KOPT-K1 (cell line): ENCODE measurements at regions not wholly inside any gene's neighbourhood (a gene's known extent, or its start where the extent isn't known, plus 50 kb on each side); places are given as distances from the start of the nearest gene placed in this dataset.
"Not testable (repeated sequence)": the region's sequence is repeated elsewhere in the genome, so short reads cannot be mapped to it uniquely, and the experiment has no call there.

ENCODE experiments used
- H3K27ac ChIP-seq: fragments of 200-600 bp; sonication (generic); 2 replicates; pipeline ENCODE4 v1.5.1; 2016; ENCODE audit warnings: antibody characterized with exemption, mild to moderate bottlenecking, low read depth, low read length; ENCODE audit not compliant: poor library complexity, severe bottlenecking
- H3K36me3 ChIP-seq: fragments of 200-600 bp; sonication (generic); 2 replicates; pipeline ENCODE4 v1.5.1; 2017; ENCODE audit warnings: antibody characterized with exemption, mild to moderate bottlenecking, low read length, moderate library complexity; ENCODE audit not compliant: insufficient read depth
- H3K9me3 ChIP-seq: fragments of 200-600 bp; sonication (generic); 2 replicates; pipeline ENCODE4 v1.5.1; 2017; ENCODE audit warnings: antibody characterized with exemption, low read length, mild to moderate bottlenecking; ENCODE audit not compliant: insufficient read depth, poor library complexity, severe bottlenecking

DNA sequence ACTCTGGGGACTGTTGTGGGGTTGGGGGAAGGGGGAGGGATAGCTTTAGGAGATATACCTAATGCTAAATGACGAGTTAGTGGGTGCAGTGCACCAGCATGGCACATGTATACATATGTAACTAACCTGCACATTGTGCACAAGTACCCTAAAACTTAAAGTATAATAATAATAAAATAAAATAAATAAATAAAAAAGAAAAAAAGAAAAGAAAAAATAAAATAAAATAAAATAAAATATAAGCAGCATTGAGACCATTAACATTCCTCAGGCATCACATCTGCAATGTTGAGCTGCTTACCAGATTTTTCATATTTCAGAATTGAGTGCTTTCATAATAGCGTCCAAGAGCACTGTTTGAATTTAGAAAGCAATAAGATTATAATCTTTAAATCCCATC lies 263.2 kb upstream of the GJE1 start:
- not testable (repeated sequence) for H3K27ac ChIP-seq, H3K9me3 ChIP-seq, H3K36me3 ChIP-seq

DNA sequence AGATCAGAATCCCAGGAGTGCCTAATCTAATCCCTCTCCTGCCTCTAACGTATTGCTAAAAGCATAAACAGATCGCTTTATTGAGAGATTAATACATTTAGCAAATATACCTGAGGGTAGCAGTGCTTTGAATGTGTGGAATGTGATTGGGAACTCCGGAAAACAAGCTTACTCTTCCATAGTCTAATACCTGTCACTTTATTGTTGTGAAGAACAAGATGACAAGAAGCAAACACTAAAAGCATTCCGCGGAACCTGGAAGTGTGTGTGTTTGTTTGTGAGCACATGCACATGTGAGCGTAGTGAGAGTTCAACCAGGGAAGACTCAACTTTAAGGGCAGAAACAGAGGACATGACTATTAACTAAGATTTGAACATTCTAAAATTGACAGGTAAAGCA lies 265.0 kb upstream of the GJE1 start:
- Histone ChIP-seq H3K27ac (no peak overlapping the region), H3K36me3 (no peaks in the 10 kb centered on the region), H3K9me3 (no peaks in the 10 kb centered on the region)

DNA sequence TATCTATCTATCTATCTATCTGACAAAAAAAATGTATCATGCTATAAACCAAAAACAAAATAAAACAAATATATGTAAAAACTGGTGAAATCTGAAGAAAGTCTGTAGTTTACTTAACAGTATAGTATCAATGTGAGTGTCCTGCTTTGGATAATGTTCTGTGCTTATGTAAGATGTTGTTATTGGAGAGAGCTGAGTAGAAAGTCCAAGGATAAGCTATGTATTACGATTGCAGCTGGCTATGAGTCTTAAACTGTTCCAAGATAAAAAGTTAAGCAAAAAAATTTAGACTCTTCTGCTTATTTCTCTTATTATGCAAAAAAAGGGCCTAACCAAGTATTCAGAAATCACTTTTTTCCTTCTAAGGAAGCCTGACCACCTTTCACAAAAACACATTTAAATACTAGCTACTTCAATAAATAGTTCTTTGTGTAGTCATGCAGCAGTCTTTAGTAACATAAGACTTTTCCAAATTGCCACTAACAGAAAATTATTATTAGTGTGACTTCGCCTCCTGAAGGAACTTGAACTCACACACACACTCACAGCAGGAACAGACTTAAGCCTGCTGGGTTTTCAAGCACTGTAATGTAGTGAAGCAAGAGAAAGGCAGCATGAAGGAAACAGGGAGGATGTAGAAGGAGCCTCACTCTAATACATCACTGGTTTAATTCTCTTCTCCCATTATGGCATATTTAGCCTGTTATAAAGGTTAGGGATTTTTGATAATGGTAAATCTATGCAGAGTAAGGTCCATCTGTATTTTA lies 265.8 kb upstream of the GJE1 start:
- no peaks in the 10 kb centered on the region for H3K36me3 ChIP-seq

GRCh38 chr6:141851063-141851462 lies 281.7 kb upstream of the GJE1 start:
- Histone ChIP-seq H3K27ac (no peak overlapping the region), H3K9me3 (no peaks in the 10 kb centered on the region), H3K36me3 (no peaks in the 10 kb centered on the region)

More for the DNA sequence above, 265.8 kb upstream of the GJE1 start:
- Histone ChIP-seq H3K27ac (no peak overlapping the region), H3K9me3 (no peaks in the 10 kb centered on the region)

DNA sequence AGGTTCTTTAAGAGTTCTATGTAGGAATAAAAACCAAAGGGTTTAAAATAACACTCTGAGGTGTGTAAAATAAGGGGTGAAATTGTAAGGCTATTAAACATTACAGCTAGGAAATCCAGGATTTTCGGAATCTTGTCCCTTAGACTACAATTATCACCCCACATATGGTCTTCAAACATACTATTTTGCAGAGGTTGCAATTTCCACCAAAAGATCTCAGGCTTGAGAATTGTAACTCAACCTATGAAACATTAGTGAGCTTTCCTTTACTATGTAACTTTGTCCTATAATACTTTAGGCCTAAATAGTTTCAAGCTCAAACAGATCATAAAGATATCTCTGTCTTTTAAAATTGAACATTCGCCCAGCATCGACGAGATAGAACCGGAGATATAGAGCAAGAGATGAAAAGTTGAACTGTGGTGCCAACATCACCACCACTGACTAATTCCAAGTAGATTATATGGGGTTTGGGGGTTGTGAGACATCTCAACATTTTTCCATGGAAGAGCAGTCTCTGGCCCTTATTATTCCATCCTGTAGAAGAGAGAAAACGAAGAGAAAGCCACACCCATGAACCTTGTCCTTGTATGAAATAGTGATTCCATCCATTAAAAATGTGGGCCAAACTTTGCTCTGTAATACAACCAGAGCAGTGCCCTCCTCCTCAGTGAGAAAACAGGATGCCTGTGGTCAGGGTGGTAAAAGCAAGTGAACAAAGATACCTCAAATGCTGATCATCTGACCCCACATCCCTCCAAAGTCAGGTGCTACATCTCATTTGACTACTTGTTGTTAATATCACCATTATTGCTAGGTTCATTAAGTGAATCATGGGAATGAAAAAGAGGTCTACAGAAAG lies 284.5 kb upstream of the GJE1 start:
- Histone ChIP-seq H3K27ac (no peak overlapping the region), H3K9me3 (no peaks in the 10 kb centered on the region), H3K36me3 (no peaks in the 10 kb centered on the region)

GRCh38 chr6:141846639-141847038 lies 286.1 kb upstream of the GJE1 start:
- no peak overlapping the region for H3K27ac ChIP-seq
- no peaks in the 10 kb centered on the region for H3K36me3 ChIP-seq
- no peaks in the 10 kb centered on the region for H3K9me3 ChIP-seq

DNA sequence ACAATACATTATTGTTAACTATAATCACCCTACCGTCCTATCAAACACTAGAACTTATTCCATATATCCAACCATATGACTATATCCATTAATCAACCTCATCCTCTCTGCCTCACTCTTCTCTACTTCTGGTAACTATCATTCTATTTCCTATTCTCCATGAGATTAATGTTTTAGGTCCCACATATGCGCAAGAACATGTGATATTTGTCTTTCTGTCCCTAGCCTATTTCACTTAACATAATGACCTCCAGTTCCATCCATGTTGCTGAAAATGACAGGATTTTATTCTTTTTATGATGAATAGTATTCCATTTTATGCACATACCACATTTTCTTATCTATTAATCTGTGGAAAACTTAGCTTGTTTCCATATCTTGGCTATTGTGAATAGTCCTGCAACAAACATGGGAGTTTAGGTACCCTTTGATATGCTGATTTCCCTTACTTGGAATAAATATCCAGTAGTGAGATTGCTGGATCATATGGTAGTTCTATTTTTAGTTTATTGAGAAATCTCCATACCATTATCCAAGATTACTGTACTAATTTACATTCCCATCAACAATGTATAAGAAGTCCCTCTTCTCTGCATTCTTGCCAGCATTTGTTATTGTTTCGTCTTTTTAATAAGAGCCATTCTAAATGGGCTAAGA lies 289.4 kb upstream of the GJE1 start:
- Histone ChIP-seq H3K36me3 (no peaks in the 10 kb centered on the region), H3K27ac (no peak overlapping the region), H3K9me3 (no peaks in the 10 kb centered on the region)

GRCh38 chr6:141833001-141833655 lies 299.6 kb upstream of the GJE1 start:
- no peaks in the 10 kb centered on the region for H3K9me3 ChIP-seq
- H3K27ac ChIP-seq, result no peak overlapping the region
- H3K36me3 ChIP-seq, result no peaks in the 10 kb centered on the region

DNA sequence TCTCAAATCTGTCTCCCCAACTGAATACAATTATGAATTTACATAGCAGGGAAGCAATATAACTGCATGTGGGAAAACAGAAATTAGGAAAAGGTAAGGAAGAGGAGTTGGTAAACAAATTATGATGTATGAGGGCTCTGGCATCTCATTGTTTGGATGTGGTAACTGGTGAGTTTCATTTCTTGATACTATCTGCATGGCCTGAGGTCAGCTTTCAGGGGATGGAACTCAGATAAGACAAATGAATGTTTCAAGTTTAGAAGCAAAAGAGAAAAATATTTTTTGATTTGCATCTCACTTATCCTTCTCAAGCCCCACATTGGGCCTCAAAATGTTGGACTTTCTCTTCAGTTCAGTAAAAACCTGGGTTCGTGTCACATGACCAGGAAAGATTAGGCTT lies 302.2 kb upstream of the GJE1 start:
- Histone ChIP-seq H3K27ac (no peak overlapping the region), H3K36me3 (no peaks in the 10 kb centered on the region), H3K9me3 (no peaks in the 10 kb centered on the region)

DNA sequence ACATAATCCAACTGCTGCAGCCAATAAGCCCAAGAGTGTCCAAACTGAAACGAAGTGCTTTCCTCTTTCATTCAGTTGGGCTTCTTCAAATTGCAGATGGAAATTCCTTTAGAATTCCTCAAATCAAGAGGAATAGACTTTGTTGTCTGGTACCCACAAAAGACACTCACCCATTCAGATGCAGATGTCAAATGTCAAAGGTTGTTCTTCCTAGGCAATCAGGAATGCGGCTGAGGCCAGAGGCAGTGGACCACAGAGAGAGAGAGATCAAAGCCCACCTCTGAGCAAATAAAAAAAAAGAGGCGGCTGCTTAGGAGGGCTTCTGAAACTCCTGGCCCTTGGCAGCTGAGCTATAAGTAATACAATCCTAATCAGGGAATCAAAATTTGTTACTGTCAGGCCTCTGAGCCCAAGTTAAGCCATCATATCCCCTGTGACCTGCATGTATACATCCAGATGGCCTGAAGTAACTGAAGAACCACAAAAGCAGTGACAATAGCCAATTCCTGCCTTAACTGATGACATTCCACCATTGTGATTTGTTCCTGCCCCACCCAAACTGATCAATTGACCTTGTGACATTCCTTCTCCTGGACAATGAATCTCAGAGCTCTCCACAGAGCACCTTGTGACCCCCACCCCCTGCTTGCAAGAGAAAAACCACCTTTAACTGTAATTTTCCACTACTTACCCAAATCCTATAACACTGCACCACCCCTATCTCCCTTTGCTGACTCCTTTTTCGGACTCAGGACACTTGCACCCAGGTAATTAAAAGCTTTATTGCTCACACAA lies 303.0 kb upstream of the GJE1 start:
- H3K27ac ChIP-seq, result no peak overlapping the region
- H3K9me3 ChIP-seq, result no peaks in the 10 kb centered on the region
- no peaks in the 10 kb centered on the region for H3K36me3 ChIP-seq

- peaks cover 5% of the 10 kb centered on the region for H3K9me3 ChIP-seq
- H3K27ac ChIP-seq, result no peak overlapping the region
- H3K36me3 ChIP-seq, result no peaks in the 10 kb centered on the region
Observed at GRCh38 chr6:141824350-141824749, 308.4 kb upstream of the GJE1 start.

GRCh38 chr6:141815039-141815438 lies 317.7 kb upstream of the GJE1 start:
- not testable (repeated sequence) for H3K9me3 ChIP-seq, H3K27ac ChIP-seq, H3K36me3 ChIP-seq

- Histone ChIP-seq H3K36me3 (no peaks in the 10 kb centered on the region), H3K27ac (no peak overlapping the region), H3K9me3 (no peaks in the 10 kb centered on the region)
Observed at GRCh38 chr6:141809901-141810300, 322.8 kb upstream of the GJE1 start.

DNA sequence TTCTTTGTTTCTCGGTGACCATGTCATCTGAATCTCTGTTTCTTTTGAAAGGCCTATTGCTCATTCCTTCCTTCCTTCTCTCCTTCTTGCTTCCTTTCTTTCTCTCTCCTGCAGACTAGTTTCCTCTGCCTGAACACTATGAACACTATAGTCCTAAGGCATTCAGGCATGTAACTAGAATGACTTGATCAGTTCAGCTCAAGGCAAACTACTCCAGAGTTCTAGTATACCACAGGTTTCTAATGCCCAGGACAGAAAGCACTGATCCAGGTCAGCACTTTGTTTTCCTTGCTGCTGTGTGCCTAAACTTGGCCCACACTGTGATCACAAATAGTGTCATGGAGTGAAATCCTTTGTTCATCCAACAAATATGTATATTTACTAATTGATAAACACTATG lies 324.1 kb upstream of the GJE1 start:
- no peaks in the 10 kb centered on the region for H3K36me3 ChIP-seq
- H3K9me3 ChIP-seq, result no peaks in the 10 kb centered on the region
- no peak overlapping the region for H3K27ac ChIP-seq
